ENCODE measurements at regions not wholly inside any gene's neighbourhood (a gene's known extent, or its start where the extent isn't known, plus 50 kb on each side); places are given as distances from the start of the nearest gene placed in this dataset.

- Histone ChIP-seq H3K36me3 (ENCODE audit: low read depth, missing control alignments) (no peaks in the 10 kb centered on the region), H3K27me3 (no peaks in the 10 kb centered on the region), H3K4me1 (no peaks in the 10 kb centered on the region), H3K9me3 (no peaks in the 10 kb centered on the region), H3K4me3 (no peak overlapping the region), H3K27ac (no peak overlapping the region)
- DNase-seq, result no peak
- 44 to 60% methylated on average over 4 of the region's 4 CpGs for WGBS, 2 donors
- no peak for TF ChIP-seq CTCF (IDR thresholded peaks at IDR 0.05)
- no peak for TF ChIP-seq POLR2A (IDR thresholded peaks at IDR 0.05)
- intact Hi-C loops (cut with DNase I; ENCODE audit: low total_unique reads), result no loop called here
Measured at GRCh38 chr4:113832803-113833202, 71.3 kb upstream of the CAMK2D start.

DNA sequence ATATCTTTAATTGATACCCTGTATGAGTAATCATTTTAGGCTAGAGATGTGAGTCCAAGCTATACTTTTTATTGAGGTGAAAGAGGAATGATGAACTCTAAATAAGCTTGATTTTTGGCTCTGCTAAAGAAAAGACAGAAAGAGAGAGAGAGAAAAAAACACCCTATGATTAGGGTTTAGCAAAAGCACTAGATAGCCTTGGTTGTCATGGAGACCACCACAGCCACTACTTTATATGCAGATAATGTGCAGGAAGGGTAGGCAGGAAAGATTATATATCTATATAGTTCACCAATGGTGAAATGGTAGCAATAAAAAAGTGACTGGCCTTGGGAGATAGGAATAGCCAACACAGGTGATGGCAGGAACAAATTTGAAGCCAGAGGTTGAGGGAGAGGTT is 69.9 kb upstream of the CAMK2D start:
- Histone ChIP-seq H3K4me1 (no peaks in the 10 kb centered on the region), H3K4me3 (no peak overlapping the region)

DNA sequence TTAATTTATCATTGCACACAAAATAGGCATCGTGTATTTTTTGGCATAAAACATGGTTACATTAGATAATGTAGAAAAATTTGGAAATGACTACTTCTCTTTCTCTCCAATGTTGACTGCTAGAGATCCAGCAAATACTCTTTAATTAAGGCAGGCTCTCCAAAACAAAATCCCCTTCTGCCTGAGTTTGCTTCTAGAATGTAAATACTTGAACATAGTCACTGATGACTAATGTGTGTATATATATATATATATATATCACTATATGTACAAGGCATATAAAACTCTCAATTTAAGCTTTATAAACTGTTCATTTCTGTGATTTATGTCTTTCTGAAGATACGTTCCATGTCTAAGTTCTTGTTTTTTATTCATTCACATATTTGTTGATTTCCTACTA is 67.2 kb upstream of the CAMK2D start:
- intact Hi-C loops (cut with DNase I; ENCODE audit: low total_unique reads), result no loop called here
- 66 to 77% methylated on average over 2 of the region's 2 CpGs for WGBS, 2 donors
- Histone ChIP-seq H3K4me1 (no peaks in the 10 kb centered on the region), H3K4me3 (no peak overlapping the region), H3K36me3 (ENCODE audit: low read depth, missing control alignments) (no peaks in the 10 kb centered on the region), H3K9me3 (no peaks in the 10 kb centered on the region), H3K27me3 (no peaks in the 10 kb centered on the region), H3K27ac (no peak overlapping the region)
- TF ChIP-seq CTCF (IDR thresholded peaks at IDR 0.05) (no peak), POLR2A (IDR thresholded peaks at IDR 0.05) (no peak)
- DNase-seq, result no peak

More for the DNA sequence above, 69.9 kb upstream of the CAMK2D start:
- Histone ChIP-seq H3K27me3 (no peaks in the 10 kb centered on the region), H3K27ac (no peak overlapping the region), H3K9me3 (no peaks in the 10 kb centered on the region), H3K36me3 (ENCODE audit: low read depth, missing control alignments) (no peaks in the 10 kb centered on the region)
- no peak for DNase-seq
- no peak for TF ChIP-seq POLR2A (IDR thresholded peaks at IDR 0.05)
- TF ChIP-seq CTCF (IDR thresholded peaks at IDR 0.05), result no peak
- intact Hi-C loops (cut with DNase I; ENCODE audit: low total_unique reads), result no loop called here

DNA sequence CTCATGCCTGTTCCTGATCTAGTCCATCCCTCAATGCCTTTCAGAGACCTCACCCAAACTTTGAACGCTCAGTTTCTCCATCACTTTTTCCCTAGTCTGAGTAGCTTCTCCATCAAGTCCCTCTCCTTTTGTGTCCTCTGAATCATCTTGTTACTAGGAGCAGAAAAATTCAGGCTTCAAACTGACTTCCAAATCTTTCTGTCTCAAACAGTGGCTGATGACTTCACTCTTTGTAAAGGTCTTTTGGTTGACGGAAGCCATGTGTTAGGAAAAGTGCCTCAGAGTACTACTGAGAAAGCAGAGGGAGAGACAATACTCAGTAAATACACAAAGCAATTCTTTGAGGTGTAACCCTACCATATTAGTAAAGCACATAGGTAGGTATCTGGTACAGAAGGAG is 65.7 kb upstream of the CAMK2D start:
- TF ChIP-seq POLR2A (IDR thresholded peaks at IDR 0.05), result no peak
- no peak for TF ChIP-seq CTCF (IDR thresholded peaks at IDR 0.05)
- WGBS, 2 donors, result 93 to 94% methylated on average over 2 of the region's 2 CpGs
- intact Hi-C loops (cut with DNase I; ENCODE audit: low total_unique reads), result no loop called here
- Histone ChIP-seq H3K9me3 (no peaks in the 10 kb centered on the region), H3K27ac (no peak overlapping the region), H3K4me3 (no peak overlapping the region), H3K27me3 (no peaks in the 10 kb centered on the region), H3K36me3 (ENCODE audit: low read depth, missing control alignments) (no peaks in the 10 kb centered on the region), H3K4me1 (no peaks in the 10 kb centered on the region)
- no peak for DNase-seq

DNA sequence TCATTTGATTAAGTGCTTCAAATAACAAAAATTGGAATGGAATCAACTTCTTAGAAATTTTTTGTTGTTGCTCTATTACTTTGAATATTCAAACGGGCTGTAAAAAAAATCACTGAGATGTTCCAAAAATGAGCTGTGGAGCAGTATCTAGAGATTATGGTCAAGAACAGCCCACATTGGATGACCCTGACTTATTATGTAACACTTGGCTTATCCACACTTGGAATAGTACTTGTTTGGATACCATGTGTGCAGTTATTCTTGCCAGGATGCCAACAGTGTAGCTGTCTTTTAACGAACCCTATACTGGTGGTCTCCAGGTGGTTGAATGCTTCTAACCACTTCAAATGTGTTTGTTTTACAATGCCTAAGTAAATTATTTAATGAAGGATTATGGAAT is 64.9 kb upstream of the CAMK2D start:
- no peak for DNase-seq
- WGBS, 2 donors, result 28 to 39% methylated on average over 2 of the region's 2 CpGs
- H3K9me3 ChIP-seq, result no peaks in the 10 kb centered on the region
- no peak overlapping the region for H3K27ac ChIP-seq
- H3K4me1 ChIP-seq, result no peaks in the 10 kb centered on the region
- H3K27me3 ChIP-seq, result no peaks in the 10 kb centered on the region
- intact Hi-C loops (cut with DNase I; ENCODE audit: low total_unique reads), result no loop called here
- H3K36me3 ChIP-seq (ENCODE audit: low read depth, missing control alignments), result no peaks in the 10 kb centered on the region
- TF ChIP-seq POLR2A (IDR thresholded peaks at IDR 0.05) (no peak), CTCF (IDR thresholded peaks at IDR 0.05) (no peak)
- no peak overlapping the region for H3K4me3 ChIP-seq
